Activated CD8-positive, alpha-beta T cell treated with anti-CD3 and anti-CD28 coated beads for 36 hours (primary cell): ENCODE measurements at regions not wholly inside any gene's neighbourhood (a gene's known extent, or its start where the extent isn't known, plus 50 kb on each side); places are given as distances from the start of the nearest gene placed in this dataset.
"Not testable (repeated sequence)": the region's sequence is repeated elsewhere in the genome, so short reads cannot be mapped to it uniquely, and the experiment has no call there.

Experiments used
- ATAC-seq: fragments of 200-7000 bp; cut with Tn5 transposase; one replicate; pipeline ENCODE4 v1.10.0; 2021; ENCODE audit warnings: mild to moderate bottlenecking, moderate library complexity
- CTCF ChIA-PET: fragments of 350-600 bp; sonication (Branson Sonifier 250); formaldehyde crosslinking; loops from one replicate; lab custom pipeline; 2021; ENCODE audit warnings: antibody characterized with exemption; lab: Charles Lee
- POLR2A ChIA-PET: fragments of 350-600 bp; sonication (Branson Sonifier 250); formaldehyde crosslinking; loops from one replicate; lab custom pipeline; 2021; ENCODE audit warnings: antibody characterized with exemption; lab: Charles Lee
- DNase-seq: peaks from one replicate; pipeline ENCODE4 v3.0.0-alpha.2; 2020
- H3K27ac Mint-ChIP-seq: one replicate; pipeline ENCODE4 v1.8.0; 2021; ENCODE audit warnings: mild to moderate bottlenecking, mixed read lengths
- H3K27me3 Mint-ChIP-seq: one replicate; pipeline ENCODE4 v1.8.0; 2021; ENCODE audit warnings: mixed read lengths
- H3K36me3 Mint-ChIP-seq: one replicate; pipeline ENCODE4 v1.8.0; 2021; ENCODE audit warnings: low read depth, mixed read lengths
- H3K4me1 Mint-ChIP-seq: one replicate; pipeline ENCODE4 v1.8.0; 2021; ENCODE audit warnings: low read depth, mixed read lengths
- H3K4me3 Mint-ChIP-seq: one replicate; pipeline ENCODE4 v1.8.0; 2021; ENCODE audit warnings: mild to moderate bottlenecking, moderate library complexity, mixed read lengths
- H3K9me3 Mint-ChIP-seq: one replicate; pipeline ENCODE4 v1.8.0; 2021; ENCODE audit warnings: mixed read lengths
- intact Hi-C: fragments of 100-400 bp; cut with micrococcal nuclease; formaldehyde crosslinking; loops from one replicate; pipeline ENCODE4 v1.10.0; 2022

DNA sequence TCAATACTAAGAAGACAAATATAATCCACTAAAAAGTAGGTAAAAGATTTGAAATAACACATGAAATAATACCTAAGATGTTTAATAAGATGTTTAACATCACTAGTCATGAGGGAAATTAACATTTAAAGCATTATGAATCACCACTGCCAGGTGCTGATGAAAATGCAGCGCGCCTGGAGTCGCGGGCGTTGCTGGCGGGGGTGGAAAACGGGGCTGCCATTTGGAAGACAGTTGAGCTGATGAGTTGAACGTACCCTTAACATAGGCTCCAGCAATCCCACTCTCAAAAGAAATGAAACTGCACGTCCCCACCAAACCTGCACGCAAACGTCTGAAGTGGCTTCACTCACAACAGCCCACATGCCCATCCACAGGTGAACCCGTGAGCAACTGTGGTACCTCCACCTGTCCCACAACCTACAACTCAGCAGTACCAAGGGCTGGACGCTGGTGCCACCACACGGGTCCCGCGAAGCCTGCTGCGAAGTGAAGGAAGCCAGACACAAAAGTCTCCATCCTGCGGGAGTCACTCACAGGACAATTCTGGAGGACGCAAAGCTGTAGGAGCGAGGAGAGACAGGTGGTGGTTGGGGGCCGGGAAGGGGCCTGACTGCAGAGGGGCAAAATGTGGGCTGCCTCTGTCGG, 189.3 kb downstream of the NPIPB11 start:
- DNase-seq (peak; percentile 18), ATAC-seq (peak; percentile 24)
- peaks cover 13% of the 10 kb centered on the region for H3K36me3 Mint-ChIP-seq
- H3K4me3 Mint-ChIP-seq, intact Hi-C loops, H3K9me3 Mint-ChIP-seq, H3K4me1 Mint-ChIP-seq, H3K27ac Mint-ChIP-seq, CTCF ChIA-PET, H3K27me3 Mint-ChIP-seq, POLR2A ChIA-PET: not testable (repeated sequence)

- DNase-seq, CTCF ChIA-PET, ATAC-seq, H3K36me3 Mint-ChIP-seq, H3K27me3 Mint-ChIP-seq, H3K4me1 Mint-ChIP-seq, H3K9me3 Mint-ChIP-seq, POLR2A ChIA-PET, H3K27ac Mint-ChIP-seq, H3K4me3 Mint-ChIP-seq, intact Hi-C loops: not testable (repeated sequence)
Measured at GRCh38 chr16:29213770-29214169, 192.7 kb downstream of the NPIPB11 start.

- H3K27me3 Mint-ChIP-seq, H3K9me3 Mint-ChIP-seq, H3K4me3 Mint-ChIP-seq, DNase-seq, intact Hi-C loops, CTCF ChIA-PET, ATAC-seq, H3K27ac Mint-ChIP-seq, POLR2A ChIA-PET, H3K4me1 Mint-ChIP-seq, H3K36me3 Mint-ChIP-seq: not testable (repeated sequence)
Measured at GRCh38 chr16:29213251-29213650, 193.3 kb downstream of the NPIPB11 start.

- H3K27me3 Mint-ChIP-seq, H3K4me3 Mint-ChIP-seq, H3K27ac Mint-ChIP-seq, H3K36me3 Mint-ChIP-seq, CTCF ChIA-PET, intact Hi-C loops, H3K9me3 Mint-ChIP-seq, H3K4me1 Mint-ChIP-seq, POLR2A ChIA-PET, DNase-seq, ATAC-seq: not testable (repeated sequence)
Measured at GRCh38 chr16:29212084-29213027, 194.2 kb downstream of the NPIPB11 start.

DNA sequence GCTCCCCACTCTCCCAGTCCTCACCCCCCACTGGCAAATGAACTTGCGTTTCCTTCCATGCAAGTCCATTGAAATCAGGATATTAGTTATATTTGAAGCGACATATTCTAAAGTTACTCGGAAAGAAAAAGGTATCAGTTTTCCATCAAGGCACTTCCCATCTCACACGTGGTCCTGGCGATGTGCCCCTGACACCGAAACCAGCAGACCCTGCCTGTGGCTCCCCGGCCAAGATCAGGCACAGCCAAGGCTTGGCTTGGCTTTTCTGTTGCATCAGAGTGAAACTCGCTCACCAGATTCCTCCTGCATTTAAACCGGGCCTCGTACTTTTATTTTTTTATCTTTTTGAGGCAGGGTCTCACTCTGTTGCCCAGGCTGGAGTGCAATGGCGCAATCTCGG, 195.1 kb downstream of the NPIPB11 start:
- H3K27me3 Mint-ChIP-seq, H3K4me3 Mint-ChIP-seq, DNase-seq, H3K36me3 Mint-ChIP-seq, intact Hi-C loops, CTCF ChIA-PET, H3K4me1 Mint-ChIP-seq, H3K9me3 Mint-ChIP-seq, ATAC-seq, H3K27ac Mint-ChIP-seq, POLR2A ChIA-PET: not testable (repeated sequence)

GRCh38 chr16:29210299-29211150, 196.0 kb downstream of the NPIPB11 start:
- intact Hi-C loops, DNase-seq, H3K27ac Mint-ChIP-seq, H3K27me3 Mint-ChIP-seq, H3K4me1 Mint-ChIP-seq, H3K9me3 Mint-ChIP-seq, H3K36me3 Mint-ChIP-seq, CTCF ChIA-PET, POLR2A ChIA-PET, H3K4me3 Mint-ChIP-seq, ATAC-seq: not testable (repeated sequence)

- intact Hi-C loops, ATAC-seq, H3K9me3 Mint-ChIP-seq, H3K27ac Mint-ChIP-seq, H3K27me3 Mint-ChIP-seq, H3K4me1 Mint-ChIP-seq, CTCF ChIA-PET, H3K4me3 Mint-ChIP-seq, POLR2A ChIA-PET, DNase-seq, H3K36me3 Mint-ChIP-seq: not testable (repeated sequence)
Measured at GRCh38 chr16:29206120-29206519, 200.4 kb downstream of the NPIPB11 start.

GRCh38 chr16:29205151-29205550, 201.4 kb downstream of the NPIPB11 start:
- H3K27me3 Mint-ChIP-seq, ATAC-seq, H3K36me3 Mint-ChIP-seq, H3K9me3 Mint-ChIP-seq, H3K4me1 Mint-ChIP-seq, POLR2A ChIA-PET, H3K4me3 Mint-ChIP-seq, intact Hi-C loops, CTCF ChIA-PET, DNase-seq, H3K27ac Mint-ChIP-seq: not testable (repeated sequence)
